CD4-positive, alpha-beta T cell (primary cell): ENCODE measurements at regions not wholly inside any gene's neighbourhood (a gene's known extent, or its start where the extent isn't known, plus 50 kb on each side); places are given as distances from the start of the nearest gene placed in this dataset.

ENCODE experiments used
- ATAC-seq: fragments of 200-7000 bp; cut with Tn5 transposase; one replicate; pipeline ENCODE4 v1.10.0; 2022; ENCODE audit warnings: mild to moderate bottlenecking; ENCODE audit not compliant: poor library complexity
- CTCF ChIA-PET: fragments of 350-600 bp; sonication (Branson Sonifier 250); formaldehyde crosslinking; loops from one replicate; lab custom pipeline; 2021; ENCODE audit warnings: antibody characterized with exemption, inconsistent platforms; lab: Charles Lee
- POLR2A ChIA-PET: fragments of 350-600 bp; sonication (Branson Sonifier 250); formaldehyde crosslinking; loops from one replicate; lab custom pipeline; 2021; ENCODE audit warnings: antibody characterized with exemption, inconsistent platforms; lab: Charles Lee
- DNase-seq, 14 experiments: peaks; one replicate each; pipeline ENCODE4 v3.0.0-alpha.2; 2013 to 2020; ENCODE audit warnings: mixed read lengths in 2 of 14
- H3K27ac ChIP-seq, 2 donors: one replicate each; pipeline versions ENCODE4 v1.5.1 to v1.7.0; 2013; ENCODE audit warnings: low read length in 2 of 2, low read depth in 1 of 2, mild to moderate bottlenecking in 1 of 2
- H3K27me3 ChIP-seq, 2 experiments: 1 replicate in 1 of 2; 2 replicates in 1 of 2; pipeline versions ENCODE4 v1.6.1 to v1.7.0; 2013; ENCODE audit warnings: low read length in 2 of 2, control low read depth in 1 of 2, mild to moderate bottlenecking in 1 of 2, moderate library complexity in 1 of 2; ENCODE audit not compliant: insufficient read depth in 2 of 2, control insufficient read depth in 1 of 2
- H3K36me3 ChIP-seq: one replicate; pipeline ENCODE4 v1.6.1; 2013; ENCODE audit warnings: low read length, control low read depth; ENCODE audit not compliant: insufficient read depth
- H3K4me1 ChIP-seq: one replicate; pipeline ENCODE4 v1.6.1; 2013; ENCODE audit warnings: low read length, control low read depth; ENCODE audit not compliant: insufficient read depth
- H3K4me3 ChIP-seq: one replicate; pipeline ENCODE4 v1.5.1; 2013; ENCODE audit warnings: mild to moderate bottlenecking, low read length, moderate library complexity
- H3K9me3 ChIP-seq, 2 experiments: 1 replicate in 1 of 2; 2 replicates in 1 of 2; pipeline versions ENCODE4 v1.6.1 to v1.7.0; 2013; ENCODE audit warnings: low read length in 2 of 2, mild to moderate bottlenecking in 2 of 2, control low read depth in 1 of 2, moderate library complexity in 1 of 2; ENCODE audit not compliant: control insufficient read depth in 1 of 2, insufficient read depth in 1 of 2
- H3K27ac Mint-ChIP-seq: one replicate; pipeline ENCODE4 v1.8.0; 2020; ENCODE audit warnings: mixed read lengths
- H3K27me3 Mint-ChIP-seq: one replicate; pipeline ENCODE4 v1.8.0; 2021; ENCODE audit warnings: mixed read lengths
- H3K36me3 Mint-ChIP-seq: one replicate; pipeline ENCODE4 v1.8.0; 2021; ENCODE audit warnings: low read depth, mixed read lengths
- H3K4me1 Mint-ChIP-seq: one replicate; pipeline ENCODE4 v1.8.0; 2021; ENCODE audit warnings: low read depth, mixed read lengths
- H3K4me3 Mint-ChIP-seq: one replicate; pipeline ENCODE4 v1.8.0; 2020; ENCODE audit warnings: mild to moderate bottlenecking, mixed read lengths
- H3K9me3 Mint-ChIP-seq: one replicate; pipeline ENCODE4 v1.8.0; 2020; ENCODE audit warnings: mixed read lengths
- intact Hi-C, 2 experiments: fragments of 100-400 bp; cut with DNase I in 1 of 2; cut with micrococcal nuclease in 1 of 2; formaldehyde crosslinking; loops; one replicate each; pipeline versions ENCODE4 v1.15.1 to v1.9.0; 2023 to 2025; cut with DNase I, micrococcal nuclease
- TF ChIP-seq, protein P1 (sequence below): fragments of 200-600 bp; IDR thresholded peaks from one replicate; pipeline ENCODE4 v1.8.0; 2022; ENCODE audit warnings: antibody characterized with exemption, mild to moderate bottlenecking

DNA sequence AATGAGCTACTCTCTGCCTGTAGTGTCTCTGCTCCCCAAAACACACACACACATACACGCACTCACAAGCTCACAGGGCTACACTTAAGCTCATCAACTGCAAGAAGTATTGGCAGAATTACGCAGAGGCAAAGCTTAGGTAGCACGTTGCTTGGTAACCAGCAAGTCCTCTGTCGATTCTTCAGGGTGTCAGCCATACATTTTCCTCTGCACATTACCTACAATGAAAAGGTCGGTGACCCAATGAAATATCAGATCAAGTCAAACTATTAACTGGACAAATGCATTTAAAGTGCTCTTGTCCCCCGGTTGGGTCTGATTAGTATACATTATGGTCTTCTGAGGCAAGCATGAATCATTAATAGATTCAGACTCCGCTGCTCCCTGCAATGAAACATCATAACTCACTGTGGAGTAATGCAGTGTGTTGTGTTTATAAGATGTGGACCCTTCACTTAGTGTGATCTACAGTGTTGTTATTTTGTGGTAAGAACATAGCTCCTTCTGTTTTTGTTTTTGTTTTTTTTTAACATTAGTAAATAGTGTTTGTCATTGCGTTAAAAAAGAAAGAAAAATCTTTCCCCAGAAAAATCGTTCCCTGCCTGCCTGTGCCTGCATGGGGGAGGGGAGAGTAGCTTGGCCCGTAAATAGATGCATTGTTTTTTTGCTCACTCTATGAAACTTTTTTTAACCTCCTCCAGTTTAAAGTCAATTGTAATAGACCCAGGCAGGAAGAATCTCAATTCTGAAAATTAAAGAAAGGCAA, 325.5 kb downstream of the SFMBT2 start:
- Histone ChIP-seq H3K36me3 (no peaks in the 10 kb centered on the region), H3K4me3 (no peak overlapping the region), H3K4me1 (no peaks in the 10 kb centered on the region), H3K27me3 (no peaks in the 10 kb centered on the region), H3K27ac (no peak overlapping the region), H3K9me3 (no peaks in the 10 kb centered on the region)
- TF ChIP-seq, protein P1, sequence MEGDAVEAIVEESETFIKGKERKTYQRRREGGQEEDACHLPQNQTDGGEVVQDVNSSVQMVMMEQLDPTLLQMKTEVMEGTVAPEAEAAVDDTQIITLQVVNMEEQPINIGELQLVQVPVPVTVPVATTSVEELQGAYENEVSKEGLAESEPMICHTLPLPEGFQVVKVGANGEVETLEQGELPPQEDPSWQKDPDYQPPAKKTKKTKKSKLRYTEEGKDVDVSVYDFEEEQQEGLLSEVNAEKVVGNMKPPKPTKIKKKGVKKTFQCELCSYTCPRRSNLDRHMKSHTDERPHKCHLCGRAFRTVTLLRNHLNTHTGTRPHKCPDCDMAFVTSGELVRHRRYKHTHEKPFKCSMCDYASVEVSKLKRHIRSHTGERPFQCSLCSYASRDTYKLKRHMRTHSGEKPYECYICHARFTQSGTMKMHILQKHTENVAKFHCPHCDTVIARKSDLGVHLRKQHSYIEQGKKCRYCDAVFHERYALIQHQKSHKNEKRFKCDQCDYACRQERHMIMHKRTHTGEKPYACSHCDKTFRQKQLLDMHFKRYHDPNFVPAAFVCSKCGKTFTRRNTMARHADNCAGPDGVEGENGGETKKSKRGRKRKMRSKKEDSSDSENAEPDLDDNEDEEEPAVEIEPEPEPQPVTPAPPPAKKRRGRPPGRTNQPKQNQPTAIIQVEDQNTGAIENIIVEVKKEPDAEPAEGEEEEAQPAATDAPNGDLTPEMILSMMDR: no peak
- Mint-ChIP-seq H3K27ac (no peak overlapping the region), H3K4me1 (no peaks in the 10 kb centered on the region), H3K36me3 (no peaks in the 10 kb centered on the region), H3K9me3 (no peaks in the 10 kb centered on the region), H3K27me3 (no peaks in the 10 kb centered on the region), H3K4me3 (no peak overlapping the region)
- ATAC-seq: no peak
- CTCF ChIA-PET: no interaction called here
- no peak for DNase-seq
- POLR2A ChIA-PET: no interaction called here
- intact Hi-C loops: no loop called here

DNA sequence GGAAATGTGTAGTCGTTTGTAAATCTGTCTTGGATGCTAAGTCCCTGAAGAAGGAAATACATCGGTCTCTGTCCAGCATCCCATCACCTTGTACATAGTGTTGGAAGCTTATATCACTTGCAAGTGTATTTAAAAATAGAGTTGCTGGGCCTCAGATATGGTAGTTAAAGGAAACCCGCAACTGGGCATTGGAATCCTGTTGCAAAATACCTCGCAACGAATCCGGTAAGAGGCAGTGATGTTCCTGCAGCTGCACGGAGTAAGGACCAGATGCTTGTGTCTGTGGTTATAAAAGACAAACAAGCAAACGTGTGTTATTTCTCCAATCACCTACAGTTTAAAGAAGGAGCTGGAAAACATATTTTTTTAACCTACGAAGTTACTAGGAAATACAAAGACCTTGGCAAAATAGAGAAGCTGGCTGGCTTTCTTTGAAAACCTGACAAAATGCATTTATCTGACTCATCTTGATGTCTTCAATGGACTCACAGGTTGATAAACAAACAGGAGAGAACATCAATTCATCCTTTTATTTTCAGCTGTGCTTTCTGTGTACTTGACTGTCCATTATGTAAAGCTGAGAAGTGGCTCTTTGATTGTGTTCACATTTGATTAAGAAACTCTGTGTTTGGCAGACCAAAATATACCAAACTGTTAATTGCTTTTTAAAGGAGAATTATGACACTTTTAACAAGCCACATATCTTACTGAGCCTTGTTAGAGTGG, 326.4 kb downstream of the SFMBT2 start:
- POLR2A ChIA-PET: no interaction called here
- H3K4me3 ChIP-seq: no peak overlapping the region
- no peaks in the 10 kb centered on the region for H3K9me3 Mint-ChIP-seq
- no peak for DNase-seq
- H3K27ac Mint-ChIP-seq: no peak overlapping the region
- H3K4me3 Mint-ChIP-seq: no peak overlapping the region
- H3K36me3 ChIP-seq: no peaks in the 10 kb centered on the region
- intact Hi-C loops: no loop called here
- TF ChIP-seq, protein P1: no peak
- peaks cover 4% of the 10 kb centered on the region for H3K27me3 Mint-ChIP-seq
- CTCF ChIA-PET: no interaction called here
- no peak for ATAC-seq
- no peaks in the 10 kb centered on the region for H3K4me1 ChIP-seq
- no peaks in the 10 kb centered on the region for H3K4me1 Mint-ChIP-seq
- no peaks in the 10 kb centered on the region for H3K36me3 Mint-ChIP-seq
- no peak overlapping the region for H3K27ac ChIP-seq
- H3K9me3 ChIP-seq: no peaks in the 10 kb centered on the region
- H3K27me3 ChIP-seq: no peaks in the 10 kb centered on the region

DNA sequence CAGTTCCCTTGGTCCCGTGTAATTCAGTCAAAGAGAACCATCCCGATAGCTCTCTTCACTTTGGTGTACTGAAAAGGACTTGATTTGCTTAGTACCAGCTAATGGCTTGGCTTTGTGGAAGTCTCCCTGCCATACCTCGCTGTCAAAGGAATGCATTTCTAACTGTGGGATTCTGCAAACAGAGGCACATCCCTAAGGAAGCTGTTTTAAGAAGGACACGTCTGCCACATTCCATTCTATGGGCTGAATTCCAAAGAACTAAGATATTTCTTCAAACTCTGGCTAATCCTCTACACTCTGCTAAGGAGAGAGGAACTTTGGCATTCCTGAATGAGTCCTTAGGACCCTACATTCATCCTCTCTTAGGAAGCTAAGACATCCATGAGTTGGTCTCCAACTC, 327.9 kb downstream of the SFMBT2 start:
- Histone ChIP-seq H3K27me3 (no peaks in the 10 kb centered on the region), H3K36me3 (no peaks in the 10 kb centered on the region), H3K4me1 (no peaks in the 10 kb centered on the region), H3K9me3 (no peaks in the 10 kb centered on the region), H3K27ac (no peak overlapping the region), H3K4me3 (no peak overlapping the region)
- intact Hi-C loops: no loop called here
- TF ChIP-seq, protein P1: no peak
- CTCF ChIA-PET: no interaction called here
- POLR2A ChIA-PET: no interaction called here
- DNase-seq (no peak), ATAC-seq (no peak)
- no peak overlapping the region for H3K27ac Mint-ChIP-seq
- H3K36me3 Mint-ChIP-seq: no peaks in the 10 kb centered on the region
- H3K4me1 Mint-ChIP-seq: no peaks in the 10 kb centered on the region
- no peak overlapping the region for H3K4me3 Mint-ChIP-seq
- no peaks in the 10 kb centered on the region for H3K9me3 Mint-ChIP-seq
- H3K27me3 Mint-ChIP-seq: peaks cover 5% of the 10 kb centered on the region
